SK-N-DZ (cell line): ENCODE measurements at regions not wholly inside any gene's neighbourhood (a gene's known extent, or its start where the extent isn't known, plus 50 kb on each side); places are given as distances from the start of the nearest gene placed in this dataset.

Experiments used
- DNase-seq: peaks from one replicate; pipeline ENCODE4 v3.0.0-alpha.2; 2015; ENCODE audit warnings: low spot score

GRCh38 chr2:125857971-125858794 is 797.8 kb upstream of the GYPC start:
- DNase-seq: no peak

DNA sequence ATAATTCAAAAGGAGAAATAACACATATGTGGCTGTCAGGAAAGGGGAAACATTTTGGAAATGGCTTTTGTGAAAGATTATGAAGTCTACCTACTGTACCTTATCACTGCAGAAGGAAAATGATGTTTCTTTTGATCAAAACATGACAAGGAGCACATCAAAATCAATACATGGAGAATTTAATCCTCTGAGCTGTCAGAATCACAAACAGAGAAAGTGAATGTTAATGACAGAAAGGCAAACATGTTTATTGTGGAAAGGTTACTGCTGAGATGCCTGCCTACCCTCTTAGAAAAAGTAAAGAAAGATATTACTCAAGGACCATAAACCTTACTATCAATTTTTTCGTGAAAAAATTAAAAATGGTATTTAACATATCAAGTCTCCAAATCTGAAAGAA is 794.5 kb upstream of the GYPC start:
- no peak for DNase-seq

GRCh38 chr2:125867908-125868307 is 788.0 kb upstream of the GYPC start:
- DNase-seq: no peak

DNA sequence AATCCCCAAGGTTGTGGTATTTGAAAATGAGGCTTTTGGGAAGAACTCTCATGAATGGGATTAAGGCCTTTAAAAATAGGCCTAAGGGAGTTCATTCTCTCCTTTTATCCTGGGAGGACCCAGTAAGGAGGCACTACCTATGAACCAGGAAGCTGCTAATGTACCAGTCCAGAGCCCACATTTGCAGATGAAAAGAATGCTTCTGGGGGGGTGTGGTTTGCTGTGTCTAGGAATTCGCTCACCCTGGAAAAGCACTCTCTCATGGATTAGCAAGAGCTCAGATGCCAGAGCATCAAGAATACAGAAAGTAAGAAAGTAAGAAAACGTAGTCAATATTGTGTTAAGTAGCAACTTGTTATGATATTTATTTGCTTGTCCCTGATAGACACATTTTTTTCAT is 785.7 kb upstream of the GYPC start:
- DNase-seq: no peak

GRCh38 chr2:125870746-125871145 is 785.2 kb upstream of the GYPC start:
- peak; percentile 73 for DNase-seq

DNA sequence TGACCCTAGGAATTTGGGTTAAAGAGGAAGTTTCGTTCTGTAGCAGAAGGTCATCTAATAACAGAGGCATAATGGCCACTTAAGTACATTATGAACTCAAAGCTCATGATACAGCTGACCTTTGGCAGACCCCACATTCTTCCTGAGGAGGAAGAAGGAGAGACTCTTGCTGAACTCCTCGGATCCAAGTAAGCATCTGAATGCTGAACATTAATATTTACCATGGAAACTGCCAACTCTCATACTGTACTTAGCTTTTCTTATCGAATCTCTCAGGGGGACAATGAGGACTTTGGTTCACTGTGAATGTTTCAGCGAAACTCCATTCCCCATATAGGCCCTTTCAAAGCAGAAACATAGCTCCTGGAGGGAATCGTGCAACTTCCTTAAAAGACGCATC is 781.4 kb upstream of the GYPC start:
- no peak for DNase-seq

- no peak for DNase-seq
Measured at GRCh38 chr2:125885340-125885739, 770.6 kb upstream of the GYPC start.

DNA sequence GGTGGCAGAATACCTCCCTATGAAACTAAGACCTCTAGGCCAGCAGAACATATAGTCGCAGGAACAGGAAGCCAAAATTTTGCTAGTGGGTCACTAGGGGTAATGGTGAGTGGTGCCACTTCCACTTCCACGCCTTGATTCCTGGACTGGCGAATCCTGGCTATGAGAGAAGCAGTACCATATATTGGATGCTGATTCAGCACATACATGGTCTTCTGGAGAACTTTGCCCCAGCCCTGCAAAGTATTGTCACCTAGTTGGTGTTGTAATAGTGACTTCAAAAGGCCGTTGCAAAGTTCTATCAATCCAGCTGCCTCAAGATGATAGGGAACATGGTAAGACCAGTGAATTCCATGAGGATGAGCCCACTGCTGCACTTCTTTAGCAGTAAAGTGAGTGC is 769.8 kb upstream of the GYPC start:
- no peak for DNase-seq

DNA sequence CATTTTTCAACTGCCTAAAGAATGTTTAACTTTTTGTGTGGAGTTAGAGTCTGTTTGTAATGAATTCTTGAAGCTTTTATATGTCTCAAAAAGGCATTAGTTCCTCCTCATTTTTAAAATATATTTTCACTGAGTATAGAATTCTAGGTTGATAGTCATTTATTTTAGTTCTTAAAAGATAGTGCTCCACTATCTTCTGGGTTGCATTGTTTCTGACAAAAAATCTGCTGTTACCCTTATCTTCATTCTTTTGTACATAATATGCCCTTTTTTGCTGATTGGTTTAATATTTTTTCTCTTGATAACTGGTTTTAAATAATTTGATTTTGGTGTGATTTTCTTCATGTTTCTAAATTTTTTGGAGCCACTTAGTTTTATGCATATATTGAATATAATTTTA is 754.7 kb upstream of the GYPC start:
- no peak for DNase-seq

GRCh38 chr2:125925891-125926546 is 729.9 kb upstream of the GYPC start:
- DNase-seq: no peak

GRCh38 chr2:125935559-125935958 is 720.4 kb upstream of the GYPC start:
- DNase-seq: no peak

- no peak for DNase-seq
Measured at GRCh38 chr2:125942585-125943424, 713.2 kb upstream of the GYPC start.

- DNase-seq: no peak
Measured at GRCh38 chr2:125959047-125959446, 696.9 kb upstream of the GYPC start.

- no peak for DNase-seq
Measured at GRCh38 chr2:125961739-125962138, 694.2 kb upstream of the GYPC start.

DNA sequence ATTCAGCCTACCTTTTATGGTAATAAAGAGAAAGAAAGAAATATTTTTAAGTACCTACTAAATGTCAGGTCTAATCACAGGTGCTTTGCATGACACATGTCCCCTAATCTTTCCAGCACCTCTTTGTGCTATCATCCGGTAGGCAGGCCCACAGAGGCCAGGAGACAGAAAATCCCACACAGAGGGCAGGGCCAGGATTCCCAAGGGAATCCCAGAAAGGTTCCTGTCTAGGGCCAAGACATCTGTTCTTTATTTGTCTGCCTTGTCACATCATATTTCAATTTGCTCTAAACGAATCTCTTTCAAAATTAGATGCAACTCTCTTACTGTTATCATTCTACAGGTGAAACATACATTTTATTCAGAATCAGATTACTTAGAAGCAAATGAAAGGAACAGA is 676.1 kb upstream of the GYPC start:
- peak; percentile 93 for DNase-seq

GRCh38 chr2:125983364-125983763 is 672.6 kb upstream of the GYPC start:
- DNase-seq: no peak

DNA sequence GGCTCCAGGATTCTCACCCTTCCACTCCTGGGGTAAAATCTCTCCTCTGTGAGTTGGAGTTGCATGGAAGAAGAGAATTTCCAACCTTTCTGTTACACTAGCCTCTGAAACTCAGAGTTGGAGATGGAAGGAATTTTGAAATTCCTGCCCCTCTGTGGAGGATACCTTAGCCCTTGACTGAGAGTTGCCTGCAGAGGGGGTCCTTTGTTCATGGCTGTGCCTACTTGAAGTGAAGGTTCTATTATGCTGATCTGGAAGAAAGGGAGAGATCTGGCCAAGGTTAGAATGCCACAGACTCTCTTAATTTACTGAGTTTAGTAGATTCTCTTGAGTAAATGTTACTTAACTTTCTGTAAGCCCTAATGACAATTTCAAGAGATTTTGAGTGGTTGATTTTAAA is 626.6 kb upstream of the GYPC start:
- no peak for DNase-seq

DNA sequence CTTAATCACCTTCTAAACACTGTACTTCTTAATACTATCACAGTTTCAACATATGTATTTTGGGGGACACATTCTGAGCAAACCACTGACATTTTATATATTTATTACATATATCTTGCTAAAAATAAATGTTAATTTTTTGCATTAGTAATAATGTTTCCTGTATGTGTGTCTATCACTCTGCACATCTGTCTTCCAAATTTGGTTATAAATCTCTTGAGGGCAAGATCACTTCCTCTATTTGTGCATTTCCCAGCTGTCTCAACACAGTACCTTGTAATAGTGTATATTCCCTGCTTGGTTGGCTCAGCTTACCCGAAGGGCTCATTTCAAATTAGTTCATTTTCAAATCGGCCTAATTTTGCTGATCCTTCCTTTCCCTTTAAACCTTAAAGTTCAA is 617.1 kb upstream of the GYPC start:
- no peak for DNase-seq

GRCh38 chr2:126041391-126042047 is 614.4 kb upstream of the GYPC start:
- DNase-seq: no peak

GRCh38 chr2:126042089-126042488 is 613.9 kb upstream of the GYPC start:
- no peak for DNase-seq

GRCh38 chr2:126048719-126049118 is 607.2 kb upstream of the GYPC start:
- DNase-seq: no peak

- DNase-seq: no peak
Measured at GRCh38 chr2:126049461-126049860, 606.5 kb upstream of the GYPC start.
